Lower leg skin (tissue), 4 donors: ENCODE measurements at regions not wholly inside any gene's neighbourhood (a gene's known extent, or its start where the extent isn't known, plus 50 kb on each side); places are given as distances from the start of the nearest gene placed in this dataset.

ENCODE experiments used
- DNase-seq, 2 donors: peaks; one replicate each; pipeline ENCODE4 v3.0.0-alpha.2; 2019; ENCODE audit warnings: low spot score in 2 of 2
- H3K4me3 ChIP-seq: fragments of 200-600 bp; sonication (generic); 2 replicates; pipeline ENCODE4 v1.5.1; 2017; ENCODE audit warnings: mild to moderate bottlenecking, low read depth; ENCODE audit not compliant: poor library complexity, severe bottlenecking
- CTCF ChIP-seq, 3 donors: fragments of 450-650 bp; IDR thresholded peaks; one replicate each; pipeline ENCODE4 v1.5.1; 2016; ENCODE audit warnings: antibody characterized with exemption in 3 of 3, mild to moderate bottlenecking in 3 of 3, moderate library complexity in 2 of 3
- POLR2A ChIP-seq, 2 donors: fragments of 450-650 bp; IDR thresholded peaks; one replicate each; pipeline ENCODE4 v1.6.1; 2016 to 2017; ENCODE audit warnings: antibody characterized with exemption in 2 of 2, mild to moderate bottlenecking in 1 of 2, moderate library complexity in 1 of 2
- WGBS, 2 donors: methylation state at CpG; one replicate each; pipeline ENCODE4 v1.1.5; 2018; 5-methylcytosine and 5-hydroxymethylcytosine counted together
- intact Hi-C: fragments of 100-400 bp; cut with DNase I; formaldehyde crosslinking; loops from one replicate; pipeline ENCODE4 v1.15.0; 2023; ENCODE audit warnings: low total_unique reads

DNA sequence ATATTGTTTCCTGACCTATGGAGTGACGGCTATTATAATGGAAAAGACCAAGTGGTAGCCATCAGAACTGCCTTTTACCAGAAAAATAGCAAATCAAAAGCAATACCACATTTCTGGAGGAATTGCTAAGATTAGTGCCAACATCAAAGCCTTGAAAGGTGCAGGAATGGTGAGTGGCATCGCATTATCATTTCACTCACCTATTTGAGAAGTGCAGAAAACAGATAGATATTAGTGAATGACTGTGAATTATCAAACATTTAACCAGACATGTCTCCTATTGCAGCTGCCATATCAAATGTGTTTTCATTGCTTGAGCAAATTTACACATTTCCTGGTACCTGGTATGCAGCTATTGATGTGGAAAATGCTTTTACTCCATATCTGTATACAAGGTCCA is 1638.1 kb upstream of the PABPC4L start:
- no peak overlapping the region for H3K4me3 ChIP-seq
- intact Hi-C loops, result no loop called here
- TF ChIP-seq CTCF (IDR thresholded peaks at IDR 0.05), result no peak
- no peak for TF ChIP-seq POLR2A (IDR thresholded peaks at IDR 0.05)
- no peak for DNase-seq
- 72 to 91% methylated on average over 2 of the region's 2 CpGs for WGBS, 2 donors

DNA sequence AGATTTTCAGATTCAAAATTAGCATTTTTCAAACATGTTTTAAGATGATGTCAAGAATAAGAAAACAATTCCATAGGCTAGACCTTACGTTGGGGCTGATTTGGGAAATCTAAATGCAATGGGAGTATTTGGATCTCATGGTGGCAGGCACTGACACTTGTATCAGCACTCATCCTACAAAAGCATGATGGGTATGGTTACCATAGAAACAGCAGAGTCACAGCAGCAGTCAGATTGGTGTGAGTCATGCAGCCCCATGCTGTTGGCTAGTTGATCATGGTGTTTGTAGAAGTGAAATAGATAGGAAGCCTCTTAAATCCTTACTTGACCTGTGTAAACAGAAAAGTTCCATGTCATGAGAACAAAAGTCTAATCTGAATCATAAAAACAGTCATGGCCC is 1637.3 kb upstream of the PABPC4L start:
- DNase-seq, result no peak
- no peak overlapping the region for H3K4me3 ChIP-seq
- TF ChIP-seq POLR2A (IDR thresholded peaks at IDR 0.05) (no peak), CTCF (IDR thresholded peaks at IDR 0.05) (no peak)
- WGBS, 2 donors, result 71 to 82% methylated on average over 1 of the region's 1 CpG
- intact Hi-C loops, result no loop called here

DNA sequence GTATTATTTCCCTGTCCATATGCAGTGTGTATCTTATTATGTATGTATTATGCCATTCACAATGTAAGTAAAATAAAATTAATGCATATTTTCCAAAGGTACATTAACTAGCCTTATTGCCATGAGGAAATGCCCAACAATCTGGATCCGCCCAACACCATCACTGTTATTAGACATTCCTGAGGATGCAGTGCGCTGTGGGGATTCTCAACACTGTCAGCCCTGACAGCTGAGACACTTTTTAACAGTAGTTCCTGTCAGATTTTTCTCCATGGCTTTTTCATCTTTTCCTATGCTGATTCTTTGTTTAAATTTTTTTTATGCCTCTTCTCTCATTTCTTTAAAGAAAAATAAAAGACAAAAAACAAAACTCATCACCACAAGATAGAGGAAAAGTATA is 1632.9 kb upstream of the PABPC4L start:
- WGBS, 2 donors, result 77 to 82% methylated on average over 2 of the region's 2 CpGs
- no peak for DNase-seq
- no peak overlapping the region for H3K4me3 ChIP-seq
- intact Hi-C loops, result no loop called here
- TF ChIP-seq POLR2A (IDR thresholded peaks at IDR 0.05) (no peak), CTCF (IDR thresholded peaks at IDR 0.05) (no peak)

DNA sequence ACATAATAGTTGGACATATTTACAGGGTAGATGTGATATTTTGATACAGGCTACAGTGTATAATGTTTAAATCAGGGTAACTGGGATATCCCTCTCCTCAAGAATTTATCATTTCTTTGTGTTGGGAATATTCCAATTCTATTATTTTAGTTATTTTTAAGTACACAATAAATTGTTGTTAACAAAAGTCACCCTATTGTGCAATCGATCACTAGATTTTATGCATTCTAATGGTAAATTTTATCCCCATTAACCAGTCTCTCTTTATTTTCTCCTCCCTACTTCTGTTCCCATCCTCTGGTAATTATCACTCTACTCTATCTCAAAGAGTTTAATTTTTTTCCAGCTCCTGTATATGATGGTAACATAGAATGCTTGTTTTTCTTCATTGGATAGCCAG is 1631.9 kb upstream of the PABPC4L start:
- intact Hi-C loops, result no loop called here
- no peak overlapping the region for H3K4me3 ChIP-seq
- DNase-seq, result no peak
- WGBS, 2 donors, result 78 to 95% methylated on average over 1 of the region's 1 CpG
- no peak for TF ChIP-seq CTCF (IDR thresholded peaks at IDR 0.05)
- TF ChIP-seq POLR2A (IDR thresholded peaks at IDR 0.05), result no peak

- intact Hi-C loops, result no loop called here
- no peak overlapping the region for H3K4me3 ChIP-seq
- TF ChIP-seq POLR2A (IDR thresholded peaks at IDR 0.05) (no peak), CTCF (IDR thresholded peaks at IDR 0.05) (no peak)
- DNase-seq, result no peak
- WGBS, 2 donors, result 59 to 62% methylated on average over 3 of the region's 3 CpGs
Observed at GRCh38 chr4:135824759-135825296, 1623.2 kb upstream of the PABPC4L start.

DNA sequence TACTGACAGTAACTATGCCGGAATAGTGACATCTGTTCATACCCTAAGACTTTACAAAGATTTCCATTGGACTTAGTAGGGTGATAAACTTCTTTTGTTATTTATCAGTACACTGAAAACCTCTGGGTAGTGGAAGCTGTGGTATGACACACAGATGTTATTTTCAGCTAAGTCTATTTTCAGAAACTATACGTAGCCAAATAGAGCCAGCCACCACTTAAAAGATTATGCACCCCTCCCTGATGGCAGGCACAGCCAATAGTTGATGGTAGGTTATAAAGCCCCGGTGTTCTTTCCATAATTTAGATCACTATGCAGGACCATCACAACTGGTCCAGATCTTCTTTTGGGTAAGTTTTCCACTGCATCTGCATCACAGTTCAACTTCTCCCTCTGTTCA is 1603.2 kb upstream of the PABPC4L start:
- TF ChIP-seq POLR2A (IDR thresholded peaks at IDR 0.05), result no peak
- TF ChIP-seq CTCF (IDR thresholded peaks at IDR 0.05), result no peak
- intact Hi-C loops, result loop anchor here (5.0 kb wide), 1 partner anchor 1142 kb away; no protein-coding TSS in a partner anchor
- 71 to 76% methylated on average over 3 of the region's 3 CpGs for WGBS, 2 donors
- no peak for DNase-seq
- no peak overlapping the region for H3K4me3 ChIP-seq
